ENCODE measurements at regions not wholly inside any gene's neighbourhood (a gene's known extent, or its start where the extent isn't known, plus 50 kb on each side); places are given as distances from the start of the nearest gene placed in this dataset.
A peak's percentile ranks its signal among the peaks of the same experiment; 100 is the strongest.

DNA sequence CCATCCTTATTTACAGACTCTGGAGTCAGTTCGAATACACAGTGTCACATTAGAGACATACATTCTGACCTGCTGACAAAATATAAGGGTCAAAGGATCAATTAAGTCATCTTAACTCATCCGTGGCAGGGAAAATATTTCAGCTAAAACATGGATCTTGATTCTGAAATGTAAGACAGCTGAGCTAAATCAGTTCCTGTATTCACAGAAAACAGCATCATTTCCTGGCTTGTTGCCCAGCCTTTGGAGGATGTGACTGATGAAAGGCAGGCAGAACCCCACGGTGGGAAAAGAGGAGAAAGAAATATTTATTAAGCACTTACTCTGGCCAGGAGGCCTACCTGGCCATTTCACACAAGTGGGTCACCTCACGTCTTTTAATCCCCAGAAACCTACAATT lies 101.9 kb downstream of the GAS2L3 start:
- peak; percentile 16 to 45 (median 33) for DNase-seq (ENCODE audit: low read depth in 4 of 4, low spot score in 3 of 4)

DNA sequence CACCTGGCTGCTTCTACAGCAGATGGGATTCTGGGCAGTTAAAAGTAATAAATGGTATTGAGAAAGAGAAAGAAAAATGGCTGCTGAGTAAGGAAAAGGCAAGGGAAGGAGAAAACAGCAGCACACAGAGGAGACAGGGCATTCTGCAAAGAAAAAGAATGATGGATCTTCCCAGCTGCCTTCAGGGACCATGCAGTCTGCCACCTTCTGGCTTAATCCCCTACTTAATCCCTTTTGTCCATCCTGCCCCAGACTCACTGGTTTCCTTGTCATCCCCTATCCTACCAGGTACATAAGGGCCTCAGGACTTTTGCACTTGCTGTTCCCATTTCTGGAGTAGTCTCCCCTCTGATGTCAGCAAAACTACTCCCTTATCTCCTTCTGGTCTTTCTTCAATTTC lies 107.6 kb downstream of the GAS2L3 start:
- no peak for DNase-seq (ENCODE audit: low read depth in 4 of 4, low spot score in 3 of 4)

DNA sequence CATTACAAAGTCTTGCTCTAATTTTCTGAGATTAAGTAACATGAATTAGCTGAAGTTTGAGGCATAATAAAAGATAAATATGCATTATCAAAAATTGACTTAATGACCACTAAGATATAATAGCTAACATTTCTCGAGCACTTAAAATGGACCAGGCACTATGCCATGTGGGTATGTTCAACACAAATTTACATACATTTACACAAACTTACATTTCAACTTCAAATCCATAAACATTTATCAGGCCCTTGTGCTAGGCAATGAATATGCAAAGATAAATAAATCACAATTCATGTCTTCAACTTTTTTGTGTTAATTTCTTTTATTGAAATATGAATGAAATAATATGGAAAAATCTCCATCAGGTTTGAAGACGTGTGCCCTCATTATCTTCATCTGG lies 108.7 kb downstream of the GAS2L3 start:
- no peak for DNase-seq (ENCODE audit: low read depth in 4 of 4, low spot score in 3 of 4)

DNA sequence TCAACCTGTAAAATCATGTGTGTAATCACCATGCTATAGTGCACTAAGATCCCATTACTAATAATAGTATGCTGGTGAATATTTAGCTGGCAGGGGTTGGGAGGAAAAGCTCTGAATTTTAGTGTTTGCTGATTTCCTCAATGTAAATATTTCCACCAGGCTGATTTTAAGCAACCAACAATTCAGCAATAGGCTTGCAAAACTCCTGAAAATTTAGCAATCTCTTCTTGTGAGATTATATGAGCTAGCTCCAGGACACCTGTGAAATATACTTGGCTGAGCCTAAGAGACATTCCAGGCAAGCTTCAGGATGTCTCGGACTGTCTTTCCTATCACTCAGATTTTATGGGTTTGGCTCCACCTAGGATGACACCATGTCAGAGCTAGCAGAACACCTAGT lies 106.9 kb upstream of the ANO4 start:
- DNase-seq (ENCODE audit: low read depth in 4 of 4, low spot score in 3 of 4) = no peak

DNA sequence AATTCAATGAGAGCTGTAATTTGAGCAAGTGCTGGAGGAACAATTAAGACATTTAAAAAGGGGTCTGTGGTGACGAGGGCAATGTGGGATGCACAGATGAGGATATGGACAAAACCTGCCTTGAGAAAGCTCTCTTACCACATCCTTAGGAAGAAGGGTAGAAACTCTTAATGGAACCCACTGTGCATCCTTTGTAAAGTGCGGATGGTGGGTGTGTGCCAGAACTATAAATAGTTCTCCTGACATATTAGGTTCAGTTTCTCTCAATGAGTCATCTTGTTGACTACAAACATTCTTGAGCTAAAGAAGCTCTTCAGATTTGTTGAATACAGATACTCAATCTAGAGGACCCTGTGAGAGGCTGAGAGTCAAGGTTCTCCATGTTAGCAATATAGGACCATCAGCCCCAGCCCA lies 106.1 kb upstream of the ANO4 start:
- no peak for DNase-seq (ENCODE audit: low read depth in 4 of 4, low spot score in 3 of 4)

DNA sequence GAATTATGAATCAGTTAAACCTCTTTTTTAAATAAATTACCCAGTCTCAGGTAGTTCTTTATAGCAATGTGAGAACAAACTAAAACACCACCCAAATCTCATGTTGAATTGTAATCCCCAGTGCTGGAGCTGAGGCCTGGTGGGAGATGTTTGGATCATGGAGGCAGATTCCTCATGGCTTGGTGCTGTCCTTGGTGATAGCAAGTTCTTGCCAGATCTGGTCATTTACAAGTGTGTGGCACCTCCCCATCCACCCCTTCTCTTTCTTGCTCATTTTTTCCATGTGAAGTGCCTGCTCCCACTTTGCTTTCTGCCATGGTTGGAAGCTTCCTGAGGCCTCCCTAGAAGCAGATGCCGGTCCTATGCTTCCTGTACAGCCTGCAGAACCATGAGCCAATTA lies 102.1 kb upstream of the ANO4 start:
- DNase-seq (ENCODE audit: low read depth in 4 of 4, low spot score in 3 of 4) = no peak

DNA sequence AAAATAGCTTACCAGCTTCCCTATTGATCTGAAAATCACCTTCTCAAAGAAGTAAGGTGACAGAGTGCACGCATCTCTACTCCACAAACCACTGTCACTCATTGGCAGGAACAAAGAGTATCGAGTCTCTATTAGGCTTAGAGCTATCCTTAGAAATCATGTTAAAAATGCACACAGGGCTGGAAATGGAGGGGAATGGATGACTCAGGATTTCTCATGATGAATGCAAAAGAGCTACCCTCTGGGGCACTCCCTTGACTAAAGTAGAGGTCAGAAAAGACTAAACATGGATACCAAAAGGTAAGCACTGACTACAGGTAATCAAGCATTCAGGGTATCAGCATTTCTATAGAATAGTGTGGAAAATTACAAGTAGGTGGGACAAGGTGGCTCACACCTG lies 96.1 kb upstream of the ANO4 start:
- DNase-seq (ENCODE audit: low read depth in 4 of 4, low spot score in 3 of 4) = no peak

DNA sequence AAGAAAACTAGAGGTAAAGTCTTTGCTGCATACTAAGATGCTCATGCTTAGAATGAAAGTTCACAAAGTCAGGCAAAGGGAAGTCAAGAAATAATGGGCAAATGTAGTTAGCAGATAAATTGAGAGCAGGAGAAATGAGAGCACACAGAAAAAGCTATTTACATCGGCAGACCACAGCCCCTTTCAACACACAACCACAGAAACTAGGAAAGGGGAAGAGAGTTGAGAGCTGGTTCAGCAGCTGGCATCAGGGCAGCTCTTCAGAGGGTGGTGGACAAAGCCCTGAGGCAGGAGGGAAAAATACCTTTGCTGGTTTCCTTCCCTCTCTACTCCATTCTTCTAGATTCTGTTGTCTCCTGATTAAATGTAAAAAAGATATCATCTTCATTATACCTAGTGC lies 95.4 kb upstream of the ANO4 start:
- DNase-seq (ENCODE audit: low read depth in 4 of 4, low spot score in 3 of 4) = no peak

DNA sequence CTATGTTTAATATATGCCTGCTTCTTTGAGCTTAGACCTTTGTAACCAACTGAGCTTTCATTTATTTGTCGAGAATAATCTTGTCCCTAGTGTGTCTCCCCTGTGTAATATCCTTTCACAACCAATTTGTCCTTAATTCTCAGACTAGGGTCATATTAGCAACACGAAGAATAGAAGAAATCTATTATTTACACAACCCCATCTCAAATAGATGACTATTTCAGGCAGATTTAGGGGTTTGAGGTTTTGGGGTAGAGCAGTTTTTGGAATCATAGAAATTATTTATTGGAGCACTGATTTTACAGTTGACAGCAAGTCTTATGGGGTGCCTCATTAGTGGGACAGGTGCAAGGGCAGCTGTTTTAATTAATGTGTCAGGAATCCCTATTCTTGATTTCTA lies 91.2 kb upstream of the ANO4 start:
- no peak for DNase-seq (ENCODE audit: low read depth in 4 of 4, low spot score in 3 of 4)

DNA sequence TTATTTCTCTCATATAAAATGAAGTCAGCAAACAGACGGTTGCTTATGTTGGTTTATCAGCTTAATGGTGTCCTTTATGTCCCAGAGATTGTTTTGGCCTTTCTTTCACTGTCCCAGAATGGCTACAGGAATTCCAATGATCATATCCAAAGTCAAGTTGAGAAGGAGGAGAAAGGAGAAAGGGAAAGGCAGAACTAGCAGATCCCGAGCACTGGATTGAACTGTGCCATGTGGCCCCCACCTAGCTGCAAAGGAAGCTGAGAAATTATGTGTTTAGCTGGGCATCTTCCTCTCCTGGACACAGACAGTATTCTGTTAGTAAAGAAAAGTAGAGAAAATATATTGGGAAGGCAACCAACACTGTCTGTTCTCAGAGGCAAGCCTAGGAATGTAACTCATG lies 90.7 kb upstream of the ANO4 start:
- no peak for DNase-seq (ENCODE audit: low read depth in 4 of 4, low spot score in 3 of 4)

DNA sequence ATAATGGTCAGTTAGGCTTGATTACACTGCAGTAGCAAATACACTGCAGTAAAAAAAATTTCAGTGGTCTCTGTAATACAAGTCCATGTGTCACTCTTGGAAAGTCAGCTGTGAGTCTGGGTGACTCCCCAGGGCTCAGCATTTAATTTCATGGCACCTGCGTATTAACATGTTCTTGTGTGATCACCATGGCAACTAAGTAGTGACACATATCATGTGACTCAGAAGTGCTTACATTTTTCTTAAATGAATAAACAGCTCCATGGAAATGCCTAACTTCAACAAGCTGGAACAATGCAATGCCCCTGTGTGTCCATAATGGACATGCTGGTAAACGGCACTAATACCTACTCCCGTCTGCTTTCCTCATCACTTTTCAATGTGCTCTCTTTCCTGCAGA lies 88.5 kb upstream of the ANO4 start:
- DNase-seq (ENCODE audit: low read depth in 4 of 4, low spot score in 3 of 4) = no peak

DNA sequence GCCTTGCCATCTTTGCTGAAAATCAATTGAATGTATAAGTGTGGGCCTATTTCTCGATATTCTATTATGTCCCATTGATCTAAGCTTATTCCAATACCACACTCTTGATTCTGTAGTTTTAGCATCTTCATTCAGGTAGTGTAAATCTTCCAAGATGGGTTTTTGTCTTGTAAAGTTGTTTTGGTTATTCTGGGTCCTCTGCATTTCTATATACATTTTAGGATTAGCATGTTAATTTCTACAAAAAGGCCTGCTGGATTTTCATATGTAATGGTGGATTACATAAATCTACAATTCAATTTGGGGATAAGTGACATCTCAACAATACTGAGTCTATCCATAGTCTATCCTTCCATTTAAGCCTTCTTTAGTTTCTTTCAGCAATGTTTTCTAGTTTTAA lies 86.0 kb upstream of the ANO4 start:
- DNase-seq (ENCODE audit: low read depth in 4 of 4, low spot score in 3 of 4) = no peak

DNA sequence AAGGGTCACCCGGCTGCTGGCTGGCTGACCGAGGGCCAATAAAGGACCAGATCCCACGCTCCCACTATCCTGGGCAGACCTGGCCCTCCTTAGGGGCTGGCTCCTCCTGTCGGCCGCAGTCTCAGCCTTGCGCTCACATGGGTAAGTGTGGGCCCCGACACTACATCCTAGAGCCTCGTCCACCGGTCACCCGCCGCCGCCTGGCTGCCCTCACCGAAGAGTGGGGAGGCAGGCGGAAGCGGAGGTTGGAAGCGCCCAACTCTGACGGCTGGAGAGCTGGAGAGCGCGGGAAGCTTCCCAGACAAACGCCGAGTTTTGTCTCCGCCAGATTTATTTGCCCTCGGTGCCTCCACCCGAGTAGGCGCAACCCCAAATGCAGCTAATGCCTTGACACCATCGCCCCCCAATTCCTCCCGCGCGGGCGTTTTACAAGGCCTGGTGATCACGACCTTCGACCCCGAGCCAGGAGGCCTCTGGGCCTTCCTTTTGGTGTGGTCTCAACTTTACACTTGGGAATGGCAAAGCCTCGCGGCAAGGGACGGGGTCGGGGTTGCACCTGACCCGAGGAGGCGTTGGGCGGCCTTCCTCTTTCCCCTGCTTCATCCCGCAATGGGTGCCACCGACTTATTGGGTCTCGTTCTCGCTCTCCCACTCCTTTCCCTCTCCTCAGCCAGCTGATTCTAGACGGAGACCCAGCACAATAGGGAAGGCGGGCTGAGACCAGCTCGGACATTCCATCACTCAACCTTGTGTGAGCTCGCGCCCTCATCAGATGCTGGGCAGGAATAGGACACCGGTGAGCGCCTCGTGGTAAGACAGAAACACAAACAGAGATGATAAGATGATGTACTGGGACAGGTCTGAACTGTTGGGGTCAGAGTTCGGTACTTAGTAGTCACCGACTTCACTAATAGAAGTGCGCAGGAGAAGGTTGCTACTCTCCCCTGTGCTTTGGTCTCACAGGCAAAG lies 78.3 kb upstream of the ANO4 start:
- no peak for DNase-seq (ENCODE audit: low read depth in 4 of 4, low spot score in 3 of 4)

DNA sequence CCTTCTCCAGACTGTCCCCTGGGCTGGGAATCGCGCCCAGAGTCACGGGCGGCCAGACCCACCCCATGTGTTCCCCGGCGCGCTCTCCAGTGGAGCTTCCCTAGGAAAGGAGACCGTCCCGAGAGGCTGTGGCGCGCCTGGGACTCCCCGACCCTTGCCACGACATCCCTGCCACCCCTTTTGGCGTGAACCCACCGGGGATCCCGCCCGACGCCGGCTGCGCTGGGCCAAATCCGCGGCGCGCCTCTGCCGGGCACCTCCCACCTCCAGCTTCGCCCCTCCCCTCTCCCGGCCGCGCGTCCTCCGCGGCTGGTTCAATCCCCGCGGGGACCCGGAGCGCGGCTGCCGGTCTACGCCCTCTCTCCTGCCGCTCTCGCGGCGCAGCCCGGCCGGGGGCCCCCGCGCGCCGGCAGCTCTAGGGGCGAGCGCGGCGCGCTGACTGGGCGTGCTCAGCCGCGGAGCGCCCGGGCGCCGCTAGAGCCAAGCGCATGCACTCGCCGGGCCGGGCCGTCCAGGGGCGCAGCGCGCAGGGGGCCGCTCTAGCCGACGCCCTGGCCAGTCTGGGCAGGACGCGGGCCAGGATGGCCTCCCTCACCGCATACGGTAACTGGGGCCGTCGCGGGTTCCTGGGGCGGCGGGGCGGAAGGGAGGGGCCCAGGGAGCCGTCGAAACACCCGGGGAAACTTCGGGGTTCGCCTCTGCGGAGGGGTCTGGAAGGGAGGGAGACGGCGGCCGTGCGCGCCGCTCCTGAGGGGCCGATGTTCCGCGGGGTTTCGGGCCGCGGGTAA lies 77.4 kb upstream of the ANO4 start:
- DNase-seq (ENCODE audit: low read depth in 4 of 4, low spot score in 3 of 4) = no peak

DNA sequence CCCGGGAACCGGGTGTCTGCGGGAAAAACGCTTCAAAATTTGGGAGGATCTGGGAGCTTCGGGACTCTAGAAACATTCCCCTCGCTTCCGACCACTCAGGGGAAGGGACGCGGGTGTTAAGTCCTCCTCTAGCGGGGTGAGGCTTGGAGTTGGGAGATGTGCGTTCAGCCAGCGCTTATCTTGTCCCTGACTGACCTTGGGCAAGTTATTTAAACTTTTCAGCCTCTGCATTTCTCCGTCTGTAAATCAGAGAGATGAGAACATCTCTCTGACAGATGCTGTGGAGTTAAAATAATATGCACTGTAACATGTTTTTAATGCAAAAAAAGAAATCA lies 76.9 kb upstream of the ANO4 start:
- DNase-seq (ENCODE audit: low read depth in 4 of 4, low spot score in 3 of 4) = no peak

DNA sequence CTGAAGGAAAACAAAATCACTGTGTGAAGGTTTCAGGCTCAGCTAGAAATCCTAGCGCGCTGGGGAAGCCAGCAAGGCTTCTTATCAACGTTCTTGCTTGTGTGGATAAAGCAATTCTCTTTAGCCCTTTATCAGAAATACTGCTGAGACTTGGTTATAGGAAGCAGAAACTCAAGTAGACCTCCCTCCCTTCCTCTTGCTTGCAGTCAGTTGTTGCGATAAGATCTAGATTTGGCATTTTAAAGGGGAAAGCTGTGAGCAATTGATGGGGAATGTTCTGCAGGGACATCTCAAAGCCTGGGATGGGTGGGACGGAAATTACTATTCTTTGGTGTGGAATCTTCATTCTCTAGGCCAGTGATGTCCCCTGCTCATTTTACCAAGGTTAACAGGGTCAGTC lies 76.4 kb upstream of the ANO4 start:
- no peak for DNase-seq (ENCODE audit: low read depth in 4 of 4, low spot score in 3 of 4)

DNA sequence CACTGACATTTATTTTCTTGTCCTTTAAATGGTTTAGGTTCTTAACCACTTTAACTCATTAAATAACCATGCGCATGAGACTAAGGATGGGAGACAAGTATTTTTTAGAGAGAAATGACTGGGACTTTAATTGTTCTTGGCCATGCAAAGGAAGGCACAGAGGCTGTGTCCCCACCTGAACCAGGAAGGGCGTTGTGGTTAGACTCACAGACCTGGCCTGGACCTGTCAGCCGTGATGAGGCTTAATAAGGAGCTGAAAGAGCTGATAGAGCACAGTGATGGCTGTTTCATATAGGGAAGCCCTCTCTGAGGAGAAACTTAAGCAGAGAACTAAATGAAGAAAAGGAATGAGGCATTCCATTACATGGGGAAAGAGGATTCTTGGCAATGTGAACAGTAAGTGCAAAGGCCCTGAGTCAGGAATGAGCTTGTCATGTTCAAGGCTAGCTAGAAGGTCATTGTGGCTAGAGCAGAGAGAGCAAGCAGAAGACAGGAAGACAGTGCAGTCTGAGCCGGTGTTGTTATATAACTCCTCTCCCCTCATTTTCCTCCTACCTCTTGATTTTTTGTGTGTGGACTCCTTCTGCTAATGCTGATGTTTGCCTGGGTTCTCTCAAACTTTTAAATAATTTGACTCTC lies 74.4 kb upstream of the ANO4 start:
- no peak for DNase-seq (ENCODE audit: low read depth in 4 of 4, low spot score in 3 of 4)

DNA sequence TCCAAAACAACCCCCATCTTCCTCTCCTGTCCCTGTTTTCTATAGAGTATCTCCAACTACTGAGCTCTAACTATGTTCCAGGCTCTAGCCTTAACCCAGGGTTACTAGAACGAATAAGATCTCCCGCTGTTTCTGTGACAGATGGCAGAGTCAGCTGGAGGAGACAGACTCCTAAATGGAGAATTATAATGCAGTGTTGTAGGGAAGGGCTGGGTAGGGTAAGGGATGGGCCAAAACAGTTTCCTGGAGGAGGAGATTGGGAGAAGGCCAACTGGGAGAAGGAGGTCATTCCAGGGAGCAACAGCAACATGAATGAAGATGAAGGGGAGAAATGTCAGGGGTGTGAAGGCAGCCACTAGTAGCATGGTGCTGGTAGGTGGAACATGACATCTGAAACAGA lies 73.4 kb upstream of the ANO4 start:
- no peak for DNase-seq (ENCODE audit: low read depth in 4 of 4, low spot score in 3 of 4)

DNA sequence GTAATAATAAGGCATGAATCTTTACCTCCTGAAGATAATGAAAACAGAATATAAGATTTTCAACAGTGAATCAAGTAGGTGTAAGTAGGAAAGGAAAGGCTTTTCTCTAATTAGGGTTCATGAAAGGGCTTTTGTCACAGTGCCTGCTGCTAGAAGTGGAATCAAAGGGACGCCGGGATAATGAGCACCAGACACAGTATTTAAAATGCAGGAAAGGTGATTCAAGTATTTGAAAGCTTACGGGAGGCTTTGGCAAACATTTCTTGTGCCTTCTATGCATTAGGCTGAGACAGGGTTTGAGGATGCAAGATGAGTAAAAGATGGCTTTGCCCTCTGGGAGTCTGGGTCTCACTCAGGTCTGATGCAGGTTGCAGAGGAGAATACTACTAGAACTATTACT lies 70.5 kb upstream of the ANO4 start:
- no peak for DNase-seq (ENCODE audit: low read depth in 4 of 4, low spot score in 3 of 4)

DNA sequence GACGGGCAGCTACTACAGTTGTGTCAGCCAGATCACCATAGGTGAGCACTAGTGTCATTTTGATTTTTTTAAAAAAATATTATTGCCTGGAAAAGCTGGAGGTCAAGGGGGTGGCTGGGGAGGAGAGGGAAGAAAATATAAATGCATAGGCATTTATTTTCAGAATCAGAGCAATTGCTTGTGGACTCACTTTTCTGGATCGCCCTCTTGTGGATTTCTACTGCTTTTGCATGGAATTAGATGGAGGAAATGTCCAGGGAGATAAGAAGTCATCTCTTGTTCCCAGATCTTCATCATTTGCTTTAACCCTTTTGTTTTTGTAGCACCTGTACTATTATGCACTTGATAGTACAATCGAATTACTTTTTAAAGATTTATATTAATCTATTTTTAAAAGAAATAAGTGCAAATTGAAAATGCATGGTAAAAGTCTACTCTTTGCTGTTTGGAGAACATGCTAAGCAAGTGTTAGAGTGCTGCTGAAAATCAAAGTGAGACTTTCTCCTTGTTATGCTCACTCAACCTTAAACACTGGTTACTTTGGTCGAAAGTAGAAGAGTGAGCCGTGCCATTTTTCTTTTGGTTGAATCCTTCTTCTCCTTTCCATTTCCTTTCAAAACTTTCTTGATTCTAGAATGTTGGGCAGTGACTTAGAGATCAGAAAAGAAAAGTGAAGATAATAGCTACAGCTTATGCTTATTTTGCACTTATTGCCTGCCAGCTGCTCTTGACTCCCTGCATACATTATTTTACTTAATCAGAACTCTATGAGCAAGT lies 60.6 kb upstream of the ANO4 start:
- no peak for DNase-seq (ENCODE audit: low read depth in 4 of 4, low spot score in 3 of 4)

DNA sequence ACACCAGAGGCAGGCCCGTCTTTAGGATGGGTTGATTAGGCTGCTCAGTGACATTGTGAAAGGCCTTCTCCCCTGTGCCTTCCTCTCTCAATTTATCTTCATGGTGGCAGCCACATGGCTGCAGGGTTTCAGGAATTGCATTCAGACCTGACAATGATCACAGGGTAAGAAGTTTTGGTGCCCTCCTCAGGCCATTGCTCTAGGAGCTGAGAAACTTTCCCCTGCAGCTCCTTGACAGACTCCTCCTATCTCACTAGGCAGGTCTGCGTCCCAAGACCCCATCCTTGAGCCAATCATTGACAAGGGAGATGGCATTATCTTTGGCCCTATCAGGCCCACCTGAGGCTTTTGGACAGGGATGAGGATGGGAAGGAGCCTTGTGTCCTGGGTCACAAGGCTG lies 57.4 kb upstream of the ANO4 start:
- DNase-seq (ENCODE audit: low read depth in 4 of 4, low spot score in 3 of 4) = no peak
